OCI-LY7 (cell line): ENCODE measurements at regions not wholly inside any gene's neighbourhood (a gene's known extent, or its start where the extent isn't known, plus 50 kb on each side); places are given as distances from the start of the nearest gene placed in this dataset.

Experiments
- BruUV-seq: library from RNA; stranded (reverse); fragments of 400-500 nt; replicated peaks from 2 replicates; lab custom pipeline; 2021; lab: Mats Ljungman, UMichigan
- CTCF ChIA-PET: fragments of 300-600 bp; sonication (Branson Sonifier 250); formaldehyde crosslinking; loops from one replicate; lab custom pipeline; 2022; ENCODE audit warnings: antibody characterized with exemption; ENCODE audit not compliant: unreplicated experiment; lab: Charles Lee
- POLR2A ChIA-PET: fragments of 300-600 bp; sonication (Branson Sonifier 250); formaldehyde crosslinking; loops from one replicate; lab custom pipeline; 2022; ENCODE audit warnings: antibody characterized with exemption; lab: Charles Lee
- DNase-seq: peaks from one replicate; pipeline ENCODE4 v3.0.0-alpha.2; 2015; ENCODE audit warnings: low spot score
- H2AFZ ChIP-seq: fragments of 200-600 bp; sonication (generic), shearing (Covaris generic); 2 replicates; pipeline ENCODE4 v1.6.1; 2014; ENCODE audit warnings: mild to moderate bottlenecking, antibody characterized with exemption, low read length, moderate library complexity
- H3K27ac ChIP-seq: fragments of 200-600 bp; sonication (generic); 2 replicates; pipeline ENCODE4 v1.5.1; 2014; ENCODE audit warnings: mixed run types, low read depth, mild to moderate bottlenecking, moderate library complexity, low read length, inconsistent platforms; ENCODE audit not compliant: poor library complexity, severe bottlenecking
- H3K36me3 ChIP-seq: fragments of 200-600 bp; sonication (generic); 2 replicates; pipeline ENCODE4 v1.6.1; 2014; ENCODE audit warnings: mild to moderate bottlenecking, antibody characterized with exemption, low read length, moderate library complexity, mixed read lengths; ENCODE audit not compliant: insufficient read depth
- H3K4me1 ChIP-seq: fragments of 200-600 bp; sonication (generic); 2 replicates; pipeline ENCODE4 v1.5.1; 2014; ENCODE audit warnings: mild to moderate bottlenecking, low read length; ENCODE audit not compliant: insufficient read depth, poor library complexity, severe bottlenecking
- H3K4me2 ChIP-seq: fragments of 200-600 bp; sonication (generic); 2 replicates; pipeline ENCODE4 v1.6.1; 2014; ENCODE audit warnings: mild to moderate bottlenecking, low read length
- H3K4me3 ChIP-seq: fragments of 200-600 bp; sonication (generic); 2 replicates; pipeline ENCODE4 v1.5.1; 2014; ENCODE audit warnings: mild to moderate bottlenecking, low read depth, low read length; ENCODE audit not compliant: poor library complexity, severe bottlenecking
- H3K79me2 ChIP-seq: fragments of 200-600 bp; sonication (generic); 2 replicates; pipeline ENCODE4 v1.6.1; 2016; ENCODE audit warnings: low read depth, mild to moderate bottlenecking, low read length, moderate library complexity, mixed read lengths; ENCODE audit not compliant: insufficient read depth
- H3K9me2 ChIP-seq: fragments of 200-600 bp; sonication (generic); 2 replicates; pipeline ENCODE4 v1.6.1; 2016; ENCODE audit warnings: mild to moderate bottlenecking, low read length, mixed read lengths; ENCODE audit not compliant: insufficient read depth
- H3K9me3 ChIP-seq: fragments of 200-600 bp; sonication (generic); 2 replicates; pipeline ENCODE4 v1.6.1; 2014; ENCODE audit warnings: mild to moderate bottlenecking, mixed run types, low read length, mixed read lengths
- H4K20me1 ChIP-seq: fragments of 200-600 bp; sonication (generic); 2 replicates; pipeline ENCODE4 v1.6.1; 2014; ENCODE audit warnings: mild to moderate bottlenecking, antibody characterized with exemption, low read length, moderate library complexity, mixed read lengths; ENCODE audit not compliant: insufficient read depth
- CTCF ChIP-seq: fragments of 200-600 bp; sonication (generic); conservative IDR thresholded peaks from 2 replicates; pipeline ENCODE4 v1.5.1; 2014; ENCODE audit warnings: mild to moderate bottlenecking, antibody characterized with exemption, low read length, moderate library complexity, mixed read lengths
- EZH2phosphoT487 ChIP-seq: fragments of 200-600 bp; sonication (generic); IDR thresholded peaks from 2 replicates; pipeline ENCODE4 v1.6.1; 2018; ENCODE audit warnings: low read depth, borderline replicate concordance, mild to moderate bottlenecking, mixed run types, antibody characterized with exemption, low read length, moderate library complexity, mixed read lengths
- intact Hi-C: fragments of 100-400 bp; cut with micrococcal nuclease; formaldehyde crosslinking; loops from one replicate; pipeline ENCODE4 v1.10.0; 2022; ENCODE audit not compliant: unreplicated experiment

- Histone ChIP-seq H3K4me2 (no peak overlapping the region), H3K9me2 (no peaks in the 10 kb centered on the region), H2AFZ (no peak overlapping the region), H3K36me3 (no peaks in the 10 kb centered on the region), H3K4me3 (no peak overlapping the region), H3K4me1 (no peaks in the 10 kb centered on the region), H3K9me3 (no peaks in the 10 kb centered on the region), H4K20me1 (no peaks in the 10 kb centered on the region), H3K27ac (no peak overlapping the region), H3K79me2 (no peaks in the 10 kb centered on the region)
- DNase-seq: no peak
- ChIA-PET CTCF (interaction anchor here (0.6 kb wide), 1 partner anchor 430 kb away, joined by 4 read pairs; no protein-coding TSS in a partner anchor), POLR2A (no interaction called here)
- no TSS peak for BruUV-seq
- intact Hi-C loops: no loop called here
- TF ChIP-seq EZH2phosphoT487 (no peak), CTCF (no peak)
These were observed 103.2 kb upstream of the GPR26 start for GRCh38 chr10:123562811-123563580.

- Histone ChIP-seq H3K9me2 (no peaks in the 10 kb centered on the region), H3K9me3 (no peaks in the 10 kb centered on the region), H3K79me2 (no peaks in the 10 kb centered on the region), H3K4me1 (no peaks in the 10 kb centered on the region), H4K20me1 (no peaks in the 10 kb centered on the region), H3K27ac (no peak overlapping the region), H3K4me2 (no peak overlapping the region), H3K4me3 (no peak overlapping the region), H2AFZ (no peak overlapping the region), H3K36me3 (no peaks in the 10 kb centered on the region)
- ChIA-PET CTCF (no interaction called here), POLR2A (no interaction called here)
- intact Hi-C loops: no loop called here
- no peak for DNase-seq
- TF ChIP-seq EZH2phosphoT487: no peak
- TF ChIP-seq CTCF: no peak
- BruUV-seq: no TSS peak
These were observed 102.6 kb upstream of the GPR26 start for GRCh38 chr10:123563581-123563855.

GRCh38 chr10:123563994-123564393 lies 102.2 kb upstream of the GPR26 start:
- BruUV-seq: no TSS peak
- Histone ChIP-seq H3K4me3 (no peak overlapping the region), H4K20me1 (no peaks in the 10 kb centered on the region), H2AFZ (no peak overlapping the region), H3K79me2 (no peaks in the 10 kb centered on the region), H3K9me3 (no peaks in the 10 kb centered on the region), H3K9me2 (no peaks in the 10 kb centered on the region), H3K4me2 (no peak overlapping the region), H3K36me3 (no peaks in the 10 kb centered on the region), H3K4me1 (no peaks in the 10 kb centered on the region), H3K27ac (no peak overlapping the region)
- no peak for TF ChIP-seq EZH2phosphoT487
- TF ChIP-seq CTCF: no peak
- ChIA-PET POLR2A (no interaction called here), CTCF (no interaction called here)
- intact Hi-C loops: no loop called here
- no peak for DNase-seq
